Liver (tissue), 8 donors: ENCODE measurements at regions not wholly inside any gene's neighbourhood (a gene's known extent, or its start where the extent isn't known, plus 50 kb on each side); places are given as distances from the start of the nearest gene placed in this dataset.

Experiments used
- DNase-seq: peaks from one replicate; pipeline ENCODE4 v3.0.0-alpha.2; 2017; ENCODE audit warnings: low spot score
- H3K27ac ChIP-seq, 2 donors: one replicate each; pipeline ENCODE4 v1.7.0; 2013; ENCODE audit warnings: inconsistent platforms in 2 of 2, low read length in 2 of 2, control low read depth in 1 of 2, low read depth in 1 of 2, mild to moderate bottlenecking in 1 of 2
- H3K27me3 ChIP-seq, 4 donors: one replicate each; pipeline versions ENCODE4 v1.6.1 to v1.7.0; 2013; ENCODE audit warnings: low read length in 3 of 4, inconsistent platforms in 1 of 4, mild to moderate bottlenecking in 1 of 4, moderate library complexity in 1 of 4; ENCODE audit not compliant: control insufficient read depth in 4 of 4, insufficient read depth in 4 of 4
- H3K36me3 ChIP-seq, 4 donors: one replicate each; pipeline versions ENCODE4 v1.6.1 to v1.7.0; 2013; ENCODE audit warnings: low read length in 3 of 4, mild to moderate bottlenecking in 3 of 4, low read depth in 1 of 4, moderate library complexity in 1 of 4; ENCODE audit not compliant: control insufficient read depth in 4 of 4, insufficient read depth in 3 of 4
- H3K4me1 ChIP-seq, 4 donors: one replicate each; pipeline versions ENCODE4 v1.6.1 to v1.7.0; 2013; ENCODE audit warnings: low read length in 3 of 4, mild to moderate bottlenecking in 3 of 4, moderate library complexity in 1 of 4; ENCODE audit not compliant: control insufficient read depth in 4 of 4, insufficient read depth in 4 of 4
- H3K4me3 ChIP-seq, 3 donors: one replicate each; pipeline versions ENCODE4 v1.6.1 to v1.7.0; 2013; ENCODE audit warnings: low read length in 3 of 3, control low read depth in 1 of 3, low read depth in 1 of 3, mild to moderate bottlenecking in 1 of 3
- H3K9ac ChIP-seq, 2 donors: one replicate each; pipeline ENCODE4 v1.7.0; 2013; ENCODE audit warnings: low read length in 2 of 2, mild to moderate bottlenecking in 2 of 2, moderate library complexity in 2 of 2, control low read depth in 1 of 2, low read depth in 1 of 2
- H3K9me3 ChIP-seq, 4 donors: one replicate each; pipeline versions ENCODE4 v1.6.1 to v1.7.0; 2013; ENCODE audit warnings: low read length in 3 of 4; ENCODE audit not compliant: control insufficient read depth in 4 of 4
- ATF3 ChIP-seq: IDR thresholded peaks from 2 replicates; pipeline ENCODE4 v1.6.1; 2016; ENCODE audit warnings: antibody characterized with exemption
- FOXA2 ChIP-seq: IDR thresholded peaks from 2 replicates; pipeline ENCODE4 v1.6.1; 2016; ENCODE audit warnings: antibody characterized with exemption
- GABPA ChIP-seq, 2 donors: IDR thresholded peaks in 1 of 2; conservative IDR thresholded peaks in 1 of 2; 2 replicates each; pipeline ENCODE4 v1.6.1; 2016; ENCODE audit warnings: antibody characterized with exemption in 2 of 2, mild to moderate bottlenecking in 1 of 2, moderate library complexity in 1 of 2
- HNF4A ChIP-seq, 2 donors: conservative IDR thresholded peaks; 2 replicates each; pipeline ENCODE4 v1.6.1; 2016; ENCODE audit warnings: antibody characterized with exemption in 2 of 2, mild to moderate bottlenecking in 2 of 2
- HNF4G ChIP-seq: IDR thresholded peaks from 2 replicates; pipeline ENCODE4 v1.6.1; 2016; ENCODE audit warnings: antibody characterized with exemption
- JUND ChIP-seq, 2 donors: IDR thresholded peaks; 2 replicates each; pipeline ENCODE4 v1.6.1; 2016; ENCODE audit warnings: antibody characterized with exemption in 2 of 2
- MAX ChIP-seq: IDR thresholded peaks from 2 replicates; pipeline ENCODE4 v1.6.1; 2016; ENCODE audit warnings: antibody characterized with exemption
- NR2F2 ChIP-seq: IDR thresholded peaks from 2 replicates; pipeline ENCODE4 v1.6.1; 2016; ENCODE audit warnings: antibody characterized with exemption
- RAD21 ChIP-seq, 2 donors: IDR thresholded peaks; 2 replicates each; pipeline ENCODE4 v1.6.1; 2016; ENCODE audit warnings: antibody characterized with exemption in 2 of 2, mild to moderate bottlenecking in 2 of 2
- TAF1 ChIP-seq: conservative IDR thresholded peaks from 2 replicates; pipeline ENCODE4 v1.6.1; 2016; ENCODE audit warnings: antibody characterized with exemption, mild to moderate bottlenecking
- YY1 ChIP-seq: IDR thresholded peaks from 2 replicates; pipeline ENCODE4 v1.6.1; 2016; ENCODE audit warnings: antibody characterized with exemption, mild to moderate bottlenecking
- ZBTB33 ChIP-seq: IDR thresholded peaks from 2 replicates; pipeline ENCODE4 v1.6.1; 2016; ENCODE audit warnings: antibody characterized with exemption
- WGBS: extraction: QIAGEN DNeasy Blood & Tissue Kit; methylation state at CpG from one replicate; pipeline ENCODE4 v1.1.7; 2013; 5-methylcytosine and 5-hydroxymethylcytosine counted together
- TF ChIP-seq, protein P1 (sequence below): fragments of 150-350 bp; IDR thresholded peaks from 2 replicates; pipeline ENCODE4 v1.5.1; 2017; ENCODE audit warnings: improper control_type of control experiment, low read depth, low read length; ENCODE audit not compliant: missing input control
- TF ChIP-seq, protein P2 (sequence below): IDR thresholded peaks from 2 replicates; pipeline ENCODE4 v1.6.1; 2016; ENCODE audit warnings: antibody characterized with exemption, mild to moderate bottlenecking
- donor health status: healthy.
- donor health status: healthy.
- donor health status: healthy.
- donor health status: healthy.
- donor health status: healthy.

- WGBS = 72% methylated on average over 1 of the region's 1 CpG
- Histone ChIP-seq H3K36me3 (no peaks in the 10 kb centered on the region), H3K9me3 (no peaks in the 10 kb centered on the region)
Measured at GRCh38 chr12:33323823-33324222, 115.8 kb downstream of the SYT10 start.

DNA sequence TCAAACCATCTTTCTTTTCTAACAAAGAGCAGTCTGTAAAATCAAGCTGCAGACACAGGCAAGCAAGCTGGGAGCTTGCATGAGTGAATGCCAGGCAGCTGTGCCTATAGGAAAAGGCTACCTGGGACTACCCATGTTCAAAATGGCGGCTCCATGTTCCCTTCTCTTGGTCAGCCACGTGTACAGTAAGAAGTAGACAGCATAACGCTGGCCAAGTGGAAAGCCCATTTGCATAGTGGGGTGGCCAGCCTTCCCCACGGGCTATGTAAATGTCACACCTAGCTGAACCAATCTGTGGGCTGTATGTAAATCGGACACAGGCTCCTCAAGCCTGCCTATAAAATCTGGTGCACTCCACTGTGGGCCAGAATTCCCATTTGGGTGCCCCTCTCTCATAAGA, 117.1 kb downstream of the SYT10 start:
- H3K4me3 ChIP-seq = no peak overlapping the region
- H3K27ac ChIP-seq = no peak overlapping the region
- H3K9ac ChIP-seq = no peak overlapping the region
- H3K9me3 ChIP-seq = no peaks in the 10 kb centered on the region
- H3K36me3 ChIP-seq = no peaks in the 10 kb centered on the region
- no peak for DNase-seq
- no peak for TF ChIP-seq ATF3
- TF ChIP-seq, protein P1, sequence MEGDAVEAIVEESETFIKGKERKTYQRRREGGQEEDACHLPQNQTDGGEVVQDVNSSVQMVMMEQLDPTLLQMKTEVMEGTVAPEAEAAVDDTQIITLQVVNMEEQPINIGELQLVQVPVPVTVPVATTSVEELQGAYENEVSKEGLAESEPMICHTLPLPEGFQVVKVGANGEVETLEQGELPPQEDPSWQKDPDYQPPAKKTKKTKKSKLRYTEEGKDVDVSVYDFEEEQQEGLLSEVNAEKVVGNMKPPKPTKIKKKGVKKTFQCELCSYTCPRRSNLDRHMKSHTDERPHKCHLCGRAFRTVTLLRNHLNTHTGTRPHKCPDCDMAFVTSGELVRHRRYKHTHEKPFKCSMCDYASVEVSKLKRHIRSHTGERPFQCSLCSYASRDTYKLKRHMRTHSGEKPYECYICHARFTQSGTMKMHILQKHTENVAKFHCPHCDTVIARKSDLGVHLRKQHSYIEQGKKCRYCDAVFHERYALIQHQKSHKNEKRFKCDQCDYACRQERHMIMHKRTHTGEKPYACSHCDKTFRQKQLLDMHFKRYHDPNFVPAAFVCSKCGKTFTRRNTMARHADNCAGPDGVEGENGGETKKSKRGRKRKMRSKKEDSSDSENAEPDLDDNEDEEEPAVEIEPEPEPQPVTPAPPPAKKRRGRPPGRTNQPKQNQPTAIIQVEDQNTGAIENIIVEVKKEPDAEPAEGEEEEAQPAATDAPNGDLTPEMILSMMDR = no peak
- 59% methylated on average over 5 of the region's 5 CpGs for WGBS
- H3K27me3 ChIP-seq = peaks cover 0 to 5% (median 0%) of the 10 kb centered on the region in 4 donors
- no peaks in the 10 kb centered on the region for H3K4me1 ChIP-seq

More at GRCh38 chr12:33323823-33324222, 115.8 kb downstream of the SYT10 start:
- Histone ChIP-seq H3K9ac (no peak overlapping the region), H3K27me3 (peaks cover 0 to 5% (median 0%) of the 10 kb centered on the region in 4 donors), H3K27ac (no peak overlapping the region), H3K4me3 (no peak overlapping the region), H3K4me1 (no peaks in the 10 kb centered on the region)
- TF ChIP-seq GABPA (IDR thresholded peaks at IDR 0.05 in 1 of 2, conservative IDR thresholded peaks at IDR 0.05 in 1 of 2) (no peak), ATF3 (no peak), ZBTB33 (no peak), FOXA2 (no peak), MAX (no peak), NR2F2 (no peak), TAF1 (no peak), RAD21 (IDR thresholded peaks at IDR 0.05) (no peak), HNF4A (conservative IDR thresholded peaks at IDR 0.05) (no peak)
- DNase-seq = no peak

DNA sequence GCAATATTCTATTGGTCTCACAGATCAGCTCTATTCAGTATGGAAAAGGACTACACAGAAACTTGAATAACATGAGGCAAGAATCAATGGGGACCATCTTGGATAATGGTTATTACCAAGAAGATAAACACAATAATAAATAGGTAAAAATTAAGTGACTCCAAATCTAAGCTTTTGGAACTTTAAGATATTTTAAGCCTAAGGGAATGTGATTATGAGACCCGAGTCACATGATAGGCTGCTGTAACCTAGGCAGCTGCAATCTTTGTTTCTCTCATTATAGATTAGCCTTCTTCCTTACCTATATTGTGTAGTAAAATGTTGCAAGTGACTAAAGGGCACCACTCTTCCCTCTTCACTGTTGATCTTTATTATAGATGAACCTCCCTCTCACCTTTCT, 121.9 kb downstream of the SYT10 start:
- no peak overlapping the region for H3K4me3 ChIP-seq
- no peaks in the 10 kb centered on the region for H3K36me3 ChIP-seq
- H3K9me3 ChIP-seq = no peaks in the 10 kb centered on the region
- H3K4me1 ChIP-seq = no peaks in the 10 kb centered on the region
- DNase-seq = no peak
- WGBS = 77% methylated on average over 1 of the region's 1 CpG
- peaks cover 0 to 5% (median 0%) of the 10 kb centered on the region in 4 donors for H3K27me3 ChIP-seq
- H3K27ac ChIP-seq = no peak overlapping the region
- H3K9ac ChIP-seq = no peak overlapping the region
- TF ChIP-seq NR2F2 = no peak
- TF ChIP-seq YY1 = no peak
- no peak for TF ChIP-seq JUND (IDR thresholded peaks at IDR 0.05)
- TF ChIP-seq HNF4G = no peak
- TF ChIP-seq GABPA (IDR thresholded peaks at IDR 0.05 in 1 of 2, conservative IDR thresholded peaks at IDR 0.05 in 1 of 2) = no peak
- no peak for TF ChIP-seq RAD21 (IDR thresholded peaks at IDR 0.05)
- no peak for TF ChIP-seq FOXA2
- no peak for TF ChIP-seq ZBTB33
- TF ChIP-seq, protein P2, sequence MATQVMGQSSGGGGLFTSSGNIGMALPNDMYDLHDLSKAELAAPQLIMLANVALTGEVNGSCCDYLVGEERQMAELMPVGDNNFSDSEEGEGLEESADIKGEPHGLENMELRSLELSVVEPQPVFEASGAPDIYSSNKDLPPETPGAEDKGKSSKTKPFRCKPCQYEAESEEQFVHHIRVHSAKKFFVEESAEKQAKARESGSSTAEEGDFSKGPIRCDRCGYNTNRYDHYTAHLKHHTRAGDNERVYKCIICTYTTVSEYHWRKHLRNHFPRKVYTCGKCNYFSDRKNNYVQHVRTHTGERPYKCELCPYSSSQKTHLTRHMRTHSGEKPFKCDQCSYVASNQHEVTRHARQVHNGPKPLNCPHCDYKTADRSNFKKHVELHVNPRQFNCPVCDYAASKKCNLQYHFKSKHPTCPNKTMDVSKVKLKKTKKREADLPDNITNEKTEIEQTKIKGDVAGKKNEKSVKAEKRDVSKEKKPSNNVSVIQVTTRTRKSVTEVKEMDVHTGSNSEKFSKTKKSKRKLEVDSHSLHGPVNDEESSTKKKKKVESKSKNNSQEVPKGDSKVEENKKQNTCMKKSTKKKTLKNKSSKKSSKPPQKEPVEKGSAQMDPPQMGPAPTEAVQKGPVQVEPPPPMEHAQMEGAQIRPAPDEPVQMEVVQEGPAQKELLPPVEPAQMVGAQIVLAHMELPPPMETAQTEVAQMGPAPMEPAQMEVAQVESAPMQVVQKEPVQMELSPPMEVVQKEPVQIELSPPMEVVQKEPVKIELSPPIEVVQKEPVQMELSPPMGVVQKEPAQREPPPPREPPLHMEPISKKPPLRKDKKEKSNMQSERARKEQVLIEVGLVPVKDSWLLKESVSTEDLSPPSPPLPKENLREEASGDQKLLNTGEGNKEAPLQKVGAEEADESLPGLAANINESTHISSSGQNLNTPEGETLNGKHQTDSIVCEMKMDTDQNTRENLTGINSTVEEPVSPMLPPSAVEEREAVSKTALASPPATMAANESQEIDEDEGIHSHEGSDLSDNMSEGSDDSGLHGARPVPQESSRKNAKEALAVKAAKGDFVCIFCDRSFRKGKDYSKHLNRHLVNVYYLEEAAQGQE = no peak
- TF ChIP-seq, protein P1 = no peak
